CD14-positive monocyte (primary cell): ENCODE measurements at regions not wholly inside any gene's neighbourhood (a gene's known extent, or its start where the extent isn't known, plus 50 kb on each side); places are given as distances from the start of the nearest gene placed in this dataset.

Experiments
- DNase-seq, 3 donors: peaks; one replicate each; pipeline ENCODE4 v3.0.0-alpha.2; 2011 to 2022
- H2AFZ ChIP-seq: 2 replicates; pipeline ENCODE4 v1.6.0; 2012; ENCODE audit warnings: mild to moderate bottlenecking, low read depth, low read length, inconsistent platforms; ENCODE audit not compliant: insufficient read depth, poor library complexity, severe bottlenecking
- H3K27ac ChIP-seq, 2 donors: 1 replicate in 1 of 2; 2 replicates in 1 of 2; pipeline ENCODE4 v1.5.1; 2012 to 2013; ENCODE audit warnings: low read length in 2 of 2, control low read depth in 1 of 2, inconsistent platforms in 1 of 2, low read depth in 1 of 2, mild to moderate bottlenecking in 1 of 2
- H3K27me3 ChIP-seq, 2 donors: one replicate each; pipeline versions ENCODE4 v1.6.0 to v1.6.1; 2011 to 2013; ENCODE audit warnings: low read length in 2 of 2; ENCODE audit not compliant: control insufficient read depth in 2 of 2, insufficient read depth in 2 of 2
- H3K36me3 ChIP-seq, 2 donors: replicated peaks in 1 of 2; 1 replicate in 1 of 2; 2 replicates in 1 of 2; pipeline versions ENCODE4 v1.5.1 to v1.6.1; 2012 to 2013; ENCODE audit warnings: low read length in 2 of 2, control low read depth in 1 of 2, inconsistent platforms in 1 of 2, mild to moderate bottlenecking in 1 of 2; ENCODE audit not compliant: insufficient read depth in 2 of 2, control insufficient read depth in 1 of 2
- H3K4me1 ChIP-seq, 2 donors: 1 replicate in 1 of 2; 2 replicates in 1 of 2; pipeline versions ENCODE4 v1.5.1 to v1.6.1; 2012 to 2013; ENCODE audit warnings: low read length in 2 of 2, control low read depth in 1 of 2, inconsistent platforms in 1 of 2, mild to moderate bottlenecking in 1 of 2, moderate library complexity in 1 of 2; ENCODE audit not compliant: insufficient read depth in 2 of 2, control insufficient read depth in 1 of 2
- H3K4me2 ChIP-seq: replicated peaks from 2 replicates; pipeline ENCODE3; 2012; ENCODE audit warnings: low read length, moderate library complexity, mild to moderate bottlenecking; ENCODE audit not compliant: poor library complexity, severe bottlenecking; ENCODE audit errors: extremely low read depth
- H3K4me3 ChIP-seq, 3 experiments: fragments of 200-600 bp in 1 of 3; sonication (generic) in 1 of 3; replicated peaks in 1 of 3; 1 replicate in 2 of 3; 2 replicates in 1 of 3; pipeline ENCODE4 v1.5.1; 2011 to 2013; ENCODE audit warnings: low read length in 3 of 3, mild to moderate bottlenecking in 3 of 3, control low read depth in 2 of 3, low read depth in 2 of 3, inconsistent platforms in 1 of 3, moderate library complexity in 1 of 3
- H3K79me2 ChIP-seq: 2 replicates; pipeline ENCODE4 v1.6.0; 2012; ENCODE audit warnings: mild to moderate bottlenecking, control low read depth, inconsistent platforms, low read length, moderate library complexity; ENCODE audit not compliant: insufficient read depth
- H3K9ac ChIP-seq: 2 replicates; pipeline ENCODE4 v1.6.0; 2017; ENCODE audit warnings: low read length, mild to moderate bottlenecking; ENCODE audit not compliant: insufficient read depth, poor library complexity, severe bottlenecking
- H3K9me3 ChIP-seq, 2 donors: replicated peaks in 1 of 2; 1 replicate in 1 of 2; 2 replicates in 1 of 2; pipeline versions ENCODE4 v1.5.1 to v1.6.1; 2012 to 2013; ENCODE audit warnings: low read length in 2 of 2, control low read depth in 1 of 2; ENCODE audit not compliant: control insufficient read depth in 1 of 2, insufficient read depth in 1 of 2
- H4K20me1 ChIP-seq: 2 replicates; pipeline ENCODE4 v1.6.0; 2012; ENCODE audit warnings: mild to moderate bottlenecking, low read length, control low read depth, moderate library complexity; ENCODE audit not compliant: insufficient read depth
- H3K27ac Mint-ChIP-seq, 7 donors: one replicate each; pipeline ENCODE4 v1.8.0; 2020; ENCODE audit warnings: mild to moderate bottlenecking in 7 of 7, mixed read lengths in 7 of 7, moderate library complexity in 6 of 7, inconsistent platforms in 2 of 7
- H3K27me3 Mint-ChIP-seq, 3 donors: one replicate each; pipeline ENCODE4 v1.8.0; 2021 to 2022; ENCODE audit warnings: low read depth in 3 of 3, mild to moderate bottlenecking in 3 of 3, mixed read lengths in 3 of 3, moderate library complexity in 3 of 3, inconsistent platforms in 1 of 3
- H3K36me3 Mint-ChIP-seq, 2 donors: one replicate each; pipeline ENCODE4 v1.8.0; 2020; ENCODE audit warnings: mixed read lengths in 2 of 2, inconsistent platforms in 1 of 2, mild to moderate bottlenecking in 1 of 2
- H3K4me1 Mint-ChIP-seq: one replicate; pipeline ENCODE4 v1.8.0; 2020; ENCODE audit warnings: mild to moderate bottlenecking, mixed read lengths
- H3K4me3 Mint-ChIP-seq, 2 donors: one replicate each; pipeline ENCODE4 v1.8.0; 2020; ENCODE audit warnings: mild to moderate bottlenecking in 2 of 2, mixed read lengths in 2 of 2, moderate library complexity in 1 of 2
- H3K9me3 Mint-ChIP-seq, 7 donors: one replicate each; pipeline ENCODE4 v1.8.0; 2020 to 2022; ENCODE audit warnings: mixed read lengths in 7 of 7, mild to moderate bottlenecking in 6 of 7, moderate library complexity in 6 of 7, inconsistent platforms in 2 of 7
- CTCF ChIP-seq: fragments of 200-600 bp; IDR thresholded peaks from one replicate; pipeline ENCODE4 v1.8.0; 2022; ENCODE audit warnings: antibody characterized with exemption, mild to moderate bottlenecking
- WGBS: methylation state at CpG from one replicate; pipeline ENCODE4 v1.1.5; 2013; ENCODE audit warnings: missing lambda C conversion rate; ENCODE audit not compliant: insufficient coverage; 5-methylcytosine and 5-hydroxymethylcytosine counted together
- intact Hi-C, 2 donors: fragments of 100-400 bp; cut with micrococcal nuclease; formaldehyde crosslinking; loops; one replicate each; pipeline versions ENCODE4 v1.15.0 to v1.15.1; 2023

- no peak for DNase-seq
- Histone ChIP-seq H3K27ac (no peak overlapping the region), H3K27me3 (peaks cover 0 to 19% of the 10 kb centered on the region in 2 donors), H3K4me2 (no peak overlapping the region), H3K79me2 (no peaks in the 10 kb centered on the region), H3K9ac (no peak overlapping the region), H4K20me1 (no peaks in the 10 kb centered on the region), H2AFZ (no peak overlapping the region), H3K4me1 (no peaks in the 10 kb centered on the region), H3K36me3 (no peaks in the 10 kb centered on the region), H3K9me3 (no peaks in the 10 kb centered on the region), H3K4me3 (no peak overlapping the region)
- intact Hi-C loops = no loop called here
- no peaks in the 10 kb centered on the region for H3K4me1 Mint-ChIP-seq
- peaks cover 0 to 5% (median 0%) of the 10 kb centered on the region in 7 donors for H3K9me3 Mint-ChIP-seq
- no peak for TF ChIP-seq CTCF
- H3K4me3 Mint-ChIP-seq = peak overlapping the region in 1 of 2 donors; percentile 11
- no peaks in the 10 kb centered on the region for H3K36me3 Mint-ChIP-seq
- 86% methylated on average over 5 of the region's 11 CpGs for WGBS
- peaks cover 19 to 35% (median 29%) of the 10 kb centered on the region in 3 donors for H3K27me3 Mint-ChIP-seq
- H3K27ac Mint-ChIP-seq = no peak overlapping the region
Measured at GRCh38 chr17:73783945-73784603, 139.8 kb upstream of the SDK2 start.

DNA sequence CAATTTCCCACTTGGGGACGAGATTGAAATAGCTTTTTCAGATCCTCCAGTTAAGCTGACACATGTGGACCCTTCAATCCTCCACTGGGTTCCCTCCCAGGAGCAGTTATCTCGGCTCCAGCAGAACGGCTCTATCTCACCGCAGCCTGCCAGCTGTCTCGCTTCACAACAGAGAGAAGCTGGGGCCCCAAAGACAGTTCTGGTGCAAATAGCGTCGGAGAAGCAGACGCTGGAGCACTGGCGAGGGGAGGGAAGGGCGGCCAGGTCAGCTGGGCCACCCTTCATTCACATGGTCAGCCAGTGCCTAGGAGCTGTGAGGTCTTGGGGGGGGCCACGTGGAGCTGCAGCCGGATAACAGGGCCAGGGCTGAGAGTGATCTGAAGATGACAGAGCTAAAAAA lies 141.3 kb upstream of the SDK2 start:
- H3K4me1 Mint-ChIP-seq = no peaks in the 10 kb centered on the region
- H3K36me3 ChIP-seq = no peaks in the 10 kb centered on the region
- H3K9ac ChIP-seq = no peak overlapping the region
- peaks cover 20 to 39% (median 25%) of the 10 kb centered on the region in 3 donors for H3K27me3 Mint-ChIP-seq
- TF ChIP-seq CTCF = no peak
- no peaks in the 10 kb centered on the region for H4K20me1 ChIP-seq
- intact Hi-C loops = no loop called here
- DNase-seq = no peak
- no peak overlapping the region for H2AFZ ChIP-seq
- H3K79me2 ChIP-seq = no peaks in the 10 kb centered on the region
- no peak overlapping the region for H3K27ac Mint-ChIP-seq
- peaks cover 0 to 2% (median 0%) of the 10 kb centered on the region in 7 donors for H3K9me3 Mint-ChIP-seq
- no peaks in the 10 kb centered on the region for H3K9me3 ChIP-seq
- peaks cover 0 to 19% of the 10 kb centered on the region in 2 donors for H3K27me3 ChIP-seq
- H3K4me3 ChIP-seq = no peak overlapping the region
- H3K4me1 ChIP-seq = no peaks in the 10 kb centered on the region
- no peak overlapping the region for H3K4me3 Mint-ChIP-seq
- H3K4me2 ChIP-seq = no peak overlapping the region
- WGBS = 65% methylated on average over 10 of the region's 12 CpGs
- H3K36me3 Mint-ChIP-seq = no peaks in the 10 kb centered on the region
- H3K27ac ChIP-seq = no peak overlapping the region
